ENCODE measurements at regions not wholly inside any gene's neighbourhood (a gene's known extent, or its start where the extent isn't known, plus 50 kb on each side); places are given as distances from the start of the nearest gene placed in this dataset.
"Not testable (repeated sequence)": the region's sequence is repeated elsewhere in the genome, so short reads cannot be mapped to it uniquely, and the experiment has no call there.

DNA sequence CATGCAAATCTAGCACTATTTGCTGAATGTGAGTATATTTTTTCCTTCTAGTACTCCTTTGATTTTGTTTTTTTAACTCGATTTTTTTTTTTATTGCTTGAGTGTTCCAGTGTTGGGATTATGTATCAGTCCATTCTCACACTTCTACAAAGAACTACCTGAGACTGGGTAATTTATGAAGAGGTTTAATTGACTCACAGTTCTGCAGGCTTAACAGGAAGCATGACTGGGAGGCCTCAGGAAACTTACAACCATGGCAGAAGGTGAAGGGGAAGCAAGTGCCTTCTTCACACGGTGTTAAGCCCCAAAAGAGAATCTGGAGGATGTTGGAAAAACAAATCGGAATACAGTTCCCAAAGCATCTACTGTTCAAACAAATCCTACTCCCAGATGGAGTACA lies 69.1 kb downstream of the ZNF518B start:
- DNase-seq, result not testable (repeated sequence)

DNA sequence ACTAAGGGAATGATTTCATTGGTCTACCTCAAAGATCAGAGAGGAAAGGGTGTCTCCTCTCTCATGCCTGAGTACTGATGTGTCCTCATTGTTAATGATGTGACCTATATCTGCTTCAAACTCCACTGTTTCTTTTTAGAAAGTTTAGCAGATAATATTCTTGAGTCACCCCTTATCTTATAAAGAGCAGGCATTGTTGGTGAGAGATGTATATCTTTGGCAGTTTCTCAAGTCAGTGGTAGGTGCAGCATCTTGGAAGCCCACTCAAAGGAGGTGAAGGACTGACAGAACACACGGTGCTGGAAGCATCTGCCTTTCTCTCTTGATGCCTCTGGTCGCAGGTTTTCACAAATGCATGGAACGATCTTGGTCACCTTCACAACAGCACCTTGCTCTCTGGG lies 71.2 kb downstream of the ZNF518B start:
- no peak for DNase-seq

DNA sequence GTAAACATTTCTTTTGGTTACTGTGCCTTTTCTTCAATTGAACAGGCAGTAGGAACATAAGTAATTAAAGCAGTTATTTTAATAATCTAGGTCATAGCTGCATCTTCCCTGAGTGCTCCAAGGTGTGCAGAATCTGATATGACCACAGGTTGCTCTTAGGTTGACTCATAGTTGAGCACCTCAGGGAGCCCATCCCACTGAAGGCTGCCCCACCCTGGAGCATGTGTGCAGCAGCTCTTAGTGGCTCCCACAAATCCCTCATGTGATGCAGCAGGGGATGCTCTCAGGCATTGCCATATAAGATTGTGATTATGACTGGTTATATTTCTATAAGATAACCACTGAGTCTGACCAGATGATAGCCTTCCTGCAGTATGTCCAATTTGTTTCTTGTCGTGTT lies 72.3 kb downstream of the ZNF518B start:
- no peak for DNase-seq

DNA sequence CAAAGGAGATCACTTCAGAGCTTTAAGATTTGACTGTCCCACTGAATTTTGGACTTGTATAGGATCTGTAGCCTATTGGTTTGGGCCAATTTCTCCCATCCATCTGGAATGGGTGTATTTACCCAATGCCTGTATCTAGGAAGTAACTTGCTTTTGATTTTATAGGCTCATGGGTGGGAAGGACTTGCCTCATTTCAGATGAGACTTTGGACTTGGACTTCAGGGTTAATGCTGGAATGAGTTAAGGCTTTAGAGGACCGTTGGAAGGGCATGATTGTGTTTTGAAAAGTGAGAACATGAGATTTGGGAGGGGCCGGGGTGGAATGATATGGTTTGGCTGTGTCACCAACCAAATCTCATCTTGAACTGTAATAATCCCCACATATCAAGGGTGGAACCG lies 73.8 kb downstream of the ZNF518B start:
- DNase-seq, result no peak

DNA sequence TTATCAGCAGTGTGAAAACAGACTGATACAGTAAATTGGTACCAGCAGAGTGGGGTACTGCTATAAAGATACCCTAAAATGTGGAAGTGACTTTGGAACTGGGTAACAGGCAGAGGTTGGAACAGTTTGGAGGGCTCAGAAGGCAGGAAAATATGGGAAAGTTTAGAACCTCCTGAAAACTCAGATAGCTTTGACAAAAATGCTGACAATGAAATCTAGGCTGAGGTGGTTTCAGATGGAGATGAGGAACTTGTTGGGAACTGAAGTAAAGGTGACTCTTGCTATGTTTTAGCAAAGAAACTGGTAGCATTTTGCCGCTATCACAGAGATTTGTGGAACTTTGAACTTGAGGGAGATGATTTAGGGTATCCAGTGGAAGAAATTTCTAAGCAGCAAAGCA lies 75.1 kb downstream of the ZNF518B start:
- not testable (repeated sequence) for DNase-seq

DNA sequence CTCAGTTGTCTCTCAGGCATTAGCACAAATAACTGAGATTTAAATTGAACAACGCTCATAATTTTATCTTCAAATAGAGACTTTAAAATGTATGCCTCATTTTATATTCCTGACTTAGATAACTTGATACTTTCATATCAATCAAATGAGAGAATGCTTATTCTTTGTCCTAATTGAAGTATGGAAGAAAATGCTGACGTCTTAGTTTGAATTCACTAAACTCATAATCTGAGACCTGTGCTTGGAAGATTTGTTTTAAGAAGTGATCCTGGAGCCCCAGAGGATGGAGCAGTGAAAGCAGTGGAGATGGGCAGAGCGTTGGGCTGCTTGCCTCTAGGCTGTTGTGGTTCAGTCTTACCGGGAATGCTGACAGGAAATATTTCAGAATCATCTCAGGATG lies 76.1 kb downstream of the ZNF518B start:
- no peak for DNase-seq

DNA sequence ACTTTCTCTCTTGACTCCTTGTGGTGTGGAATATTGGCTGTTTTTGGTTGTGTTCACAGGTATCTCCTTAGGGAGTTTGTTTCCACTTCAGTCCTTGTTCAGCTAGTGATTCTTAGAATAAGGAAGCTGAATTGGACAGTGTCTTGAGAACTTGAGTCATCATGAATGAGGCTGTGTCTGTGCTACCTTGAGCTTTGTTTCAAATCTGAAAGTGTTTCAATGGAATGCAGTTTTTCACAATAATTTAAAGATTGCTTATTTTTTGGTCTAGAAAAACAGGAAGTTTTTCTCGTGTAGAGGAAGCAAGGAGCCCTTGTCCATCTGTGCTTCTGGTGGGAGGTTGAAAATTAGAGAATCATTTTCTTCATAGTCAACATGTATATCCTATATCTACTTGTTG lies 76.5 kb downstream of the ZNF518B start:
- DNase-seq, result no peak

DNA sequence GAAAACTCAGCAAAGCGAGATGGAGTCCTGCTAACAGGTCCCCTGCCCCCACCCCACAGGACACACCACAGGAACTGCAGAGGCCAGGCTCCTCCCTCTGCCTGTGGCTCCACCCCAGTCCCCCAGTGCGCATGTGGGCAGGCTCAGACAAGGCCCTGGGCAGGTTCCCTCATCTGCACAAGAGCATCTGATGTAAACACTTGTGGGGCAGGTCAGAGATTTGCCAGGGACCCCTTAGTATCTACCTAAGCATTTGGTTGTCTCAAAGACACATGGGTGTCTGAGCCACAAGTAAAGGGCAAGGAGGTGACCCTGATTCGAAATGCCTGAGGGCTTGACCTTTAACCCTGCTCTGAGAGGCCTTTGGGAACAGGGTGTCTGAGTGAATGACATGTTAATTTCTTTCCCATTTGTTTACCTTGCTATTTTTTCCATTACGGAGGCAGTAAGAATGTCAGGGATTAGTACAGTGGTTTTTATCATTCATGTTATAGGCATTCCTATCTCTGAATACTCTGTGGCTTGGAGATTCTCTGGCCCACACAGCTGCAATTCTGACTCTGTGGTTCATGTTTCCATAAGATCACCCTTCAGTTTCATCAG lies 85.3 kb downstream of the ZNF518B start:
- no peak for DNase-seq

DNA sequence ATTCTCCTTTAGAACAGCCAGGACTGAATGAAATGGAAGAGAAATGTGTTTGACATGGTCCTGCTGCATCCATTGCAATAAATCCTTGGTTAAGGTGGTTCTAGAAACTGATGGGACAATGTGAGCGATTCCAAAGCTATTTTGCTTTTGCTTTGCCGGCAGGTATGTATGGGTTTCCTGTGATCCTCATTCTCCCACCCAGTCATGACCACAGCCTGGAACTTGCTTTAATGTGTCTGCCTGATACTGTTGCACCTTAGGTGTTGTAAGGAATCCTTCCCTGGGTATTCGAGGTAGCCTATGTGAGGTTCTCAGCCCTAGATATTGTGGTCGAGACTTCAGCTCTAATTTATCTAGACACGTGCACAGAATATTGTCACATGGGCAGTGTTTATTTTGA lies 86.1 kb downstream of the ZNF518B start:
- DNase-seq, result no peak

DNA sequence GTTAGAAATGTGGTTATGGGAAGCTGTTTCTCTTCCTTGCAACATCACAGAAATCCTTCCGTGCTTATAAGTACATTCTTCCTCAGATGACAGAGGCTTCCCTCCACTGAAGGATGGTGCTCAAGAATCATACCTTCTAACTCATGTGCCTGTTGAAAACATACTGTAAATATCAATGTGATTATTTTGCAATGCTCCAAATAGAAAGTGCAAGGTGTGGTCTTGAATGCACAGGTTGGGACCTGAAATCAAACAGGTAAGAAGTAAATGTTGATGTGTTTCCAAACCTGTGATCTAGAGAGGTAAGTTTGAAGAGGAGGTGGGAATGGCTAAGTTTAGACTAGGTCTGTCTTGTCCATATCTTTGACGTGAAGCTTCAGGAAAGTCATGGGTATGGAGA lies 87.7 kb downstream of the ZNF518B start:
- DNase-seq, result no peak

DNA sequence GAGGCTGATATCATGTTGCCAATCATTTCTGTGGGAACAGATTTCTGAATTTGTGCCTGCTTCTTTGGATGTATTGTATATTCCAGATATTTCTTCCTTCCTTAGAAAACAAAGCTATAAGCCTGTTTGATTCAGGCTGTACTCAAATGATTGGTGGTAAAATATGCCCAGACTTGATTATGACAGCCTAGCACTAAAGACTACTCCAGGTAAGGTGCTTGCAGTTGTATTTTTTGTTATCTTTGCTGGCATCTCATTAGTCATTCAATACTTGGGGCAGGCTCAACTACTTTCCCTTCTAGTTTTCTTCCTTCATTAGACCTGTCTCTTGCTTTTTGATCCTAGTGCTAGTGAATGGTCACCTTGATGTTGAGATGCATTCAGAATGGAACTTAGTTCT lies 90.6 kb downstream of the ZNF518B start:
- DNase-seq, result no peak

DNA sequence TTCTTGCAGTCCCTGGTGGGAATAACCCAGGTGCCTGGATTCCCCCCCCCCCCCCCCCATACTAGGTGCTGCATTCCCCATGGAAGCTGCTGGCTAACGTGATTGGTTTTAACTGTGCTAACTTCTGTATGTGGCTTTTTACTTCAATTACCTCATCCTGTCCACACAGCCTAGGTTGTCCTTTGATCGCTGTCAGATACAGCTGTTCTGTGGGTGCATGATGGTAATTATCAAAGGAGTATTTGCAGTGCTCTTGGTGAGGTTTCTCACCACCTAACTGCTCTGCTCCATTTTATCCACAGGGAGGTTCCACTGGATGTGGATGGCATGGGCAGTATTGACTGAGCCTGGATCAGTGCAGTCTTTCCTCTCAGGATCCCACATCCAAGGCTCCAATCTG lies 93.0 kb downstream of the ZNF518B start:
- DNase-seq, result no peak

DNA sequence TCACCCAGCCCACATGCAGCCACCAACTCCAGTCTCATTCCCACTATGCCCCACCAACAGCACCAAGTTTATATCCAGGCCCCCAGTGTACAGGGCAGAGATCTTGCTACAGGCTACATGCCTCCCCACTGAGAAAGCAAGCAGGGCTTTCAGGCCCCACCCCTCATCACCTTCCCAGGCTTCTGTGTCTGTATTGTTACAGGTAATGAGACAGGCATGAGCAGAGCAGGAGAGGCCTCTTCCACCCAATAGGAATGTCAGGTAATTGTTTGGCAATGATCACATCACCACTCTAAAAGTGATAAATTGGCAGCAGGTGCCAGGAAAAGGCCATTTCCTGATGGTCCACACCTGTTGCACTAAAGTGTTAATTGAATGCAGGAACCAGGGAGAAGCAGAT lies 102.5 kb downstream of the ZNF518B start:
- DNase-seq, result no peak

DNA sequence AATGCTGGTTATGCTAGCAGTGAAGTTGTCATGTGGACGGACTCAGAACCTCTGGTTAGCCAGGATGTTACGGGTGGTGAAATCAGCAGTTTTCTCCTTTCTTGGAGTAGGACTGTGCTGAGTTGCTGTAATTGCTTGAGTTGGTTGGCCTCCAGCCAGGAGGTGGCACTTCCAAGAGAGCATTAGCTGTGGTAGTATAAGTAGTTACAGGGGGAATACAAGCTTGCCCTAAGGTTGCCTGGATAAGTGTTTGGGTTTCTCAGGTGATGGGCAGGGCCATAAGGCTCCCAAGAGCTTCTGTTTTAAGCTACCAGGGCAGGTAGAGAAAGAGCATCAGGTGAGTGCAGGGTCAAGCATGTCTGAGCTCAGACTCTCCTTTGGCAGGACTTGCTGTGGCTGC lies 103.0 kb downstream of the ZNF518B start:
- no peak for DNase-seq

DNA sequence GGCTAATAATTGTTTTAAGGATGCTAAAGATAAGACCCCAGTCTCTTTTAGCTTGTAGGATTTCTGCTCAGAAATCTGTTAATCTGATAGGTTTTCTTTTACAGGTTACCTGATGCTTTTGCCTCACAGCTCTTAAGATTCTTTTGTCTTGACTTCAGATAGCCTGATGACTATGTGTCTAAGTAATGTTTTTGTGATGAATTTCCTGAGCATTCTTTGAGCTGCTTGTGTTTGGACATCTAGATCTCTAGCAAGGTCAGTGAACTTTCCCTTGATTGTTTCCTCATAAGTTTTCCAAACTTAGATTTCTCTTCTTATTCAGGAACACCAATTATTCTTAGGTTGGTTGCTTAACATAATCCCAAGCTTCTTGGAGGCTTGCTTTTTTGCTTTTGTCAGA lies 104.1 kb downstream of the ZNF518B start:
- no peak for DNase-seq

DNA sequence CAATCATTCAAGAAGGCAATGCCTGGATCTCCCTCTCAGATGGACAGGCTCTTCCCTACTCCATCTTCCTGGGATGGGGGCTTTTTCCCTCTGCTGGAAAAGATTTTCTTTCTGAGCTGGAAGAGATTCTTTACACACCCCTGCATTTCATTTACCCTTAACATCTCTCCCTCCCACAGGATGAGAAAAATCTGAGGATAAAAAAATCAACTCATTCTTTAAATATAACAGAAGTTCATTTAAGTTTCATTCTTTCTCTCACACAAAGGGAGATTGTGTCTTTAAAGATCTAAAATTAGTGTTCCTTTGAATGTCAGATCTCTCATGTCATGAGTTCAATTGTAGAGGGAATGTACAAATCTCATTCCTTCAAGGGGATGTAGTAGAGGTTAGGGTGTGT lies 109.0 kb downstream of the ZNF518B start:
- no peak for DNase-seq

DNA sequence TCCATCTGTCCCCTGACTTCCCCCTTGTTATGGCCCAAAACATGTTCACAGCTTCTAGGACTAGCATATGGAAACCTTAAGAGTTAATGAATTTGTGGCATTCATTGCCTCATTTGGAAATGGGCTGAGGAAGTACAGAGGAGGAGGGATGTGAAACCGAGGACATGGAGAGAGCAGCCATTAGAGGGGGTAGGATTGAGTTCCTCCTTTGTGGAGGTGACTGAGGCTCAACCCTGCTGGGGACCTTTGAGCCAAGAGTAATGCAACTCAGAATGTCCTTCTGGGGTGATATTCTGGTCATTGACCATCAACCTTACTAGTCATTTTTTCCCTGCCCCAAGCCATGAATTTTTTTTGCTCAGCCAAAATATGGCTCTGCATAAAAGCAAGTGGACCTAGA lies 109.4 kb downstream of the ZNF518B start:
- DNase-seq, result no peak

DNA sequence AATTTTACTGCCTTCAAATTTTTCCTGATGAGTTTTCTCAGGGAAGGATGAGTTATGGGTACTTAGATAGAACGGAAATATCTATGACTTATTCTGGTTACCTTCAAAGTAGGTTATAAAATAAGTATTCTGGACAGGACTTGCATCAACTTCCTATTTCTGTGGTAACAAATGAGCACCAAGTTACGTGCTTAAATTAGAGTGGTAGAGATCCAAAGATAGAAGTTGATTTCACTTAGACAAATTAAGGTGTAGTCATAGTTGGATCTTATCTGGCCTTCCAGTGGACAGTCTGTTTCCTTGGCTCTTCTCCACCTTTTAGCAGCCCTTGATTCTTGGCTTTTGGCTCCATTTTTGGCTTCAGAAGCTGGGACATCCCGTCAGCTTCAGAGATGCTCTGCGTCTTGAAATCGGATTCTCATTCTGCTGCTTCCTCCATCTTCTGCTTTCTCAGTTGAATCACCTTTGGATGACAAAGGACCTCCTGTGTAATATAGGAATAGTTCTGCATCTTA lies 109.9 kb downstream of the ZNF518B start:
- DNase-seq, result no peak

DNA sequence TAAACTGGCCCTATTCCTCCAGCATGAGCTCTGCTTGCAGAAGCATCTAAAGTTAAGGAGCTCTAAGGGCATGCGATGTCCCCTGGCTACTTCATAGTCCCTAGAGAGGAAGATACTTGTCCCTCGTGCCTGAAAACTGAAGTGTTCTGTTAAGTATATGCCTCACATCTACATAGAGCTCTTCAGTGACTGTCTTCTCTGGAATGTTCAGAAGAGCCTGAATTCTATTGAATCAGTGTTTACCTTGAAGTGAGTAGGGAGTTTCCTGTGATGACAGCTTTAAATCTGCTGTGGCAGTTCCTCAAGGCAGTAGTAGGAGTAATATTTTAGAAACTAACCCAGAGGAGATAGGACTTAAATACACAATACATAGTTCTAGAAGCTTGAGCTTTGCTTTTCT lies 111.2 kb downstream of the ZNF518B start:
- DNase-seq, result no peak

DNA sequence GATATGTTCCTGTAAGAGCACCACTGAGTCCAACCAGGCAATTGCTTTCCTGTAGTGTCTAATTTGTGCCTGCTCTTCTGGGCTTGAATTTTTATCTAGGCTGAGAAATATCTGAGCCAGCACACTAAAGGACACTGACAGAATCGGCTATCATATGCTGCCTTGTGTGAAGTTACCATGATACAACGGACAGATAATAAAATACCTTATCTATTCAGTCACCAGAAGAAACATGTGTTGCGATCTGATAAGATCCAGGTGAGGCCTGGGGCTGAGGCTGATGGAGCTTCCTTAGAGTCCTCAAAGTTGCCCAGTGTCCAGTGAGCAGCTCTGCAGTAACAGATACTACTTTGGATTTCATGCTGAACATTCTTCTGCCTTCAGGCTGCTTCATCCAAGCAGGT lies 111.8 kb downstream of the ZNF518B start:
- DNase-seq, result no peak

DNA sequence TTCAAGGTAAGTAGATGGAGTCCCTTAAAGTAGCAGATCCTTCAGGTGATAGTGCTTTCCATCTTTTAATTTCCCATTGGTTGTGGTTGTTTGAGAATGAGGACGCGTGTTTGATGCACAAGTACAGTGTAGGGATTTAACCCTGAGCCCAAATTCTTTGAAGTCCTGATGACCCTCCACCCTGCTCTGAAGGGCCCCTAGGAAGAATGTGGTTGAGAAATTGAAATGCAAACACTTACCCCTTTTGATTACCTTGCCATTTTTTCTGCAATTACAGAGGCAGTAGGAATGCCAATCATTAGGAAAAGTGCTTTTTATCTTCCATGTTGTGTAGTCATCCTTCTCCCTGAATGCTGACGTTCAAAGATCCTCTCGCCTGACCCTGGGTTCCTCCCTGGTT lies 112.4 kb downstream of the ZNF518B start:
- no peak for DNase-seq

DNA sequence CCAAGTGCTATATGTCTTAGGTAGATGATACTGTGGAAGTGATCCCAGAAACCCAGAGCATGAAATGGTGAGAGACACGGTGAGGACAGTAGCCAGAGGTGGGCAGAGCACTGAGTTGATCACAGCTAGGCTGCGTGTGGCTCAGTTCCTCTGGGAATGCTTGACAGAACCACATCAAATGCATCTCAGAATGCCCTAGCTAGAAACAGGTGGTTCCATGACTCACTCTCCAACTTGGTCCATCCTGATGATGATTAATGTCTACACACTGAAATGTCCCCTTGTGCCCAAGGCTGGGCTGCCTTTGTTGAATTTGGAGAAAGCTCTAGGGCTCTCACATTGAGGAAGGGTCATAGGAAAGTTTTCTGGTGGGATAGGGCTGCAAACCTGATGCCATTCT lies 113.6 kb downstream of the ZNF518B start:
- DNase-seq, result no peak

DNA sequence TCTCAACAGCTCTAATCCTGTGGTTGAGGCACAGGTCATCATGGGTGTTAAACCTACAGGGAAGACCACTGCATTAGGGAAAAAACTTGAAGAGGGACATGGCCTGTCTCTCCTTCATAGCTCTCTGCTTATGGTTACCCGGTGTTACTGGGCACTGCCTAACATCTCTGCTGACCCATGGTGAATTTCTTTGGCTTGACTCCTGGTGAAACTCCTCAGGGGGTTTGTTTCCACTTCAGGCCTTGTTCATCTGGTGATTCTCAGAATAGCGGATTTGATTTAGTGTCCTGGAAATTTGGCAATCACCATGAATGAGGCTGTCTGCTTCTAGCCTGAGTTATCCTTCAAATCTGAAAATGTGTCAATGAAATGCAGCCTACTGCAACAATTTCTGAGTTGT lies 114.4 kb downstream of the ZNF518B start:
- DNase-seq, result no peak

DNA sequence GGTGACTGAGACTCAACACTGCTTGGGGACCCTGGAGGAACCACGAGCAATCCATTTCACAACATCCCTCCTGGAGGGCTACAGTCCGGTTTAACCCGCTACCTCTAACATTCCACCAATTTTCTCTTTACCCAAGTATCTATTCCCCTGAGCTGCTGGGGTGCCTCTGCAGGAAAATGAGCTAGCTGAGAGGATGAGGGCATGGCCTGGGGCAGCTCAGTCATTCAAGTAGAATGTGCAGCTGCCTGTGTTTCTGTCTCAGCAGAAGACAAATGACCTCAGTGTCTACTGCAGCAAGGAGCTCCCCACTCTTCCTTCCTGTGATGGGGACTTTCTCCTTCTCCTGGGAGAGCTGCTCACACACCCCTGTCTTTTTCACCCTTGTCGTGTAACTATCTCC lies 120.8 kb downstream of the ZNF518B start:
- no peak for DNase-seq

DNA sequence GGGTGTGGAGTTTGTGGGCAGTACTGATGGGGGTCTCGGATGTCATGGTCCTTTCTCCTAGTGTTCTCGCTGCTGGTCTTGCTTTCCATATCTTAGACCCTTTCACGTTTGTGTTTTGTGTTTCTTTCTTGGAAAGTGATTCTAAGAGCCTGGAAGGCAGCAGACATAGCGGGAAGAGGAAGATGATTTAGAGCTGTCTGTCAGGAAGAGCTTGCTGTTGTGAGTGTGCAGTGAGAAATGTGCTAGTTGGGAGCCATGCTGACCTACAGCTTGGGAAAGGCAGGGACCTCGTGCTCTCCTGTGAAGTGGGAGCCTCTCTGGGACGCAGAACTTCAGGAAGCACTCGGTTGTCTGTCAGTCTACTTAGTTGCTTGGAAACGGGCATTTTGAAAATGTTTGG lies 122.2 kb downstream of the ZNF518B start:
- DNase-seq, result no peak

Measured in dermis blood vessel endothelial cell (primary cell).